ENCODE measurements at regions not wholly inside any gene's neighbourhood (a gene's known extent, or its start where the extent isn't known, plus 50 kb on each side); places are given as distances from the start of the nearest gene placed in this dataset.
"Not testable (repeated sequence)": the region's sequence is repeated elsewhere in the genome, so short reads cannot be mapped to it uniquely, and the experiment has no call there.

- DNase-seq (ENCODE audit: low read depth), result not testable (repeated sequence)
Measured at GRCh38 chr1:70751676-70752287, 295.8 kb downstream of the PTGER3 start.

GRCh38 chr1:70754701-70755100, 292.9 kb downstream of the PTGER3 start:
- DNase-seq (ENCODE audit: low read depth), result no peak

- no peak for DNase-seq (ENCODE audit: low read depth)
Measured at GRCh38 chr1:70760154-70760553, 287.5 kb downstream of the PTGER3 start.

- no peak for DNase-seq (ENCODE audit: low read depth)
Measured at GRCh38 chr1:70762386-70762785, 285.2 kb downstream of the PTGER3 start.

- no peak for DNase-seq (ENCODE audit: low read depth)
Measured at GRCh38 chr1:70764747-70765146, 282.9 kb downstream of the PTGER3 start.

GRCh38 chr1:70767377-70767776, 280.2 kb downstream of the PTGER3 start:
- no peak for DNase-seq (ENCODE audit: low read depth)

GRCh38 chr1:70768216-70768615, 279.4 kb downstream of the PTGER3 start:
- no peak for DNase-seq (ENCODE audit: low read depth)

- no peak for DNase-seq (ENCODE audit: low read depth)
Measured at GRCh38 chr1:70778056-70778762, 269.4 kb downstream of the PTGER3 start.

- DNase-seq (ENCODE audit: low read depth), result no peak
Measured at GRCh38 chr1:70778934-70779333, 268.7 kb downstream of the PTGER3 start.

GRCh38 chr1:70779571-70779970, 268.0 kb downstream of the PTGER3 start:
- peak; percentile 82 for DNase-seq (ENCODE audit: low read depth)

GRCh38 chr1:70785287-70785686, 262.3 kb downstream of the PTGER3 start:
- DNase-seq (ENCODE audit: low read depth), result no peak

GRCh38 chr1:70790232-70790923, 257.2 kb downstream of the PTGER3 start:
- DNase-seq (ENCODE audit: low read depth), result no peak

GRCh38 chr1:70795064-70795463, 252.6 kb downstream of the PTGER3 start:
- not testable (repeated sequence) for DNase-seq (ENCODE audit: low read depth)

GRCh38 chr1:70796298-70796697, 251.3 kb downstream of the PTGER3 start:
- not testable (repeated sequence) for DNase-seq (ENCODE audit: low read depth)

GRCh38 chr1:70802625-70803024, 245.0 kb downstream of the PTGER3 start:
- not testable (repeated sequence) for DNase-seq (ENCODE audit: low read depth)

- no peak for DNase-seq (ENCODE audit: low read depth)
Measured at GRCh38 chr1:70805641-70806040, 242.0 kb downstream of the PTGER3 start.

GRCh38 chr1:70807088-70807664, 240.4 kb downstream of the PTGER3 start:
- DNase-seq (ENCODE audit: low read depth), result no peak

- no peak for DNase-seq (ENCODE audit: low read depth)
Measured at GRCh38 chr1:70809069-70809468, 238.5 kb downstream of the PTGER3 start.

- no peak for DNase-seq (ENCODE audit: low read depth)
Measured at GRCh38 chr1:70811815-70812214, 235.8 kb downstream of the PTGER3 start.

- DNase-seq (ENCODE audit: low read depth), result no peak
Measured at GRCh38 chr1:70812442-70813109, 235.0 kb downstream of the PTGER3 start.

GRCh38 chr1:70818401-70818800, 229.2 kb downstream of the PTGER3 start:
- peak; percentile 40 for DNase-seq (ENCODE audit: low read depth)

GRCh38 chr1:70819231-70819630, 228.4 kb downstream of the PTGER3 start:
- DNase-seq (ENCODE audit: low read depth), result no peak

Measured in GM04504 (cell line).